ENCODE measurements at regions not wholly inside any gene's neighbourhood (a gene's known extent, or its start where the extent isn't known, plus 50 kb on each side); places are given as distances from the start of the nearest gene placed in this dataset.

- H3K36me3 ChIP-seq (ENCODE audit: control insufficient read depth in 2 of 2, insufficient read depth in 2 of 2, low read length in 1 of 2), result no peaks in the 10 kb centered on the region
- 61% methylated on average over 2 of the region's 2 CpGs for WGBS, 2 donors
- H3K27ac ChIP-seq (ENCODE audit: low read depth in 2 of 2, low read length in 1 of 2), result no peak overlapping the region
- no peak overlapping the region for H3K4me3 ChIP-seq (ENCODE audit: low read depth in 1 of 2, low read length in 2 of 2)
- no peaks in the 10 kb centered on the region for H3K4me1 ChIP-seq (ENCODE audit: control insufficient read depth in 2 of 2, insufficient read depth in 2 of 2, low read length in 1 of 2)
- no peaks in the 10 kb centered on the region for H3K27me3 ChIP-seq (ENCODE audit: control insufficient read depth in 1 of 2, insufficient read depth in 2 of 2, low read length in 2 of 2)
- no peaks in the 10 kb centered on the region for H3K9me3 ChIP-seq (ENCODE audit: control insufficient read depth in 2 of 2, insufficient read depth in 1 of 2, low read depth in 1 of 2, low read length in 1 of 2)
These were observed 304.2 kb downstream of the CDC14C start for GRCh38 chr7:49228426-49229098.

- H3K36me3 ChIP-seq (ENCODE audit: control insufficient read depth in 2 of 2, insufficient read depth in 2 of 2, low read length in 1 of 2), result no peaks in the 10 kb centered on the region
- H3K27ac ChIP-seq (ENCODE audit: low read depth in 2 of 2, low read length in 1 of 2), result no peak overlapping the region
- H3K27me3 ChIP-seq (ENCODE audit: control insufficient read depth in 1 of 2, insufficient read depth in 2 of 2, low read length in 2 of 2), result no peaks in the 10 kb centered on the region
- WGBS, 2 donors, result 66 to 77% methylated on average over 6 of the region's 6 CpGs
- H3K9me3 ChIP-seq (ENCODE audit: control insufficient read depth in 2 of 2, insufficient read depth in 1 of 2, low read depth in 1 of 2, low read length in 1 of 2), result no peaks in the 10 kb centered on the region
- H3K4me3 ChIP-seq (ENCODE audit: low read depth in 1 of 2, low read length in 2 of 2), result no peak overlapping the region
- H3K4me1 ChIP-seq (ENCODE audit: control insufficient read depth in 2 of 2, insufficient read depth in 2 of 2, low read length in 1 of 2), result no peaks in the 10 kb centered on the region
These were observed 304.9 kb downstream of the CDC14C start for GRCh38 chr7:49229246-49229645.

- WGBS, 2 donors, result 33 to 37% methylated on average over 2 of the region's 2 CpGs
- no peaks in the 10 kb centered on the region for H3K36me3 ChIP-seq (ENCODE audit: control insufficient read depth in 2 of 2, insufficient read depth in 2 of 2, low read length in 1 of 2)
- H3K4me1 ChIP-seq (ENCODE audit: control insufficient read depth in 2 of 2, insufficient read depth in 2 of 2, low read length in 1 of 2), result no peaks in the 10 kb centered on the region
- peaks cover 0 to 3% of the 10 kb centered on the region in 2 donors for H3K9me3 ChIP-seq (ENCODE audit: control insufficient read depth in 2 of 2, insufficient read depth in 1 of 2, low read depth in 1 of 2, low read length in 1 of 2)
- no peak overlapping the region for H3K4me3 ChIP-seq (ENCODE audit: low read depth in 1 of 2, low read length in 2 of 2)
- H3K27me3 ChIP-seq (ENCODE audit: control insufficient read depth in 1 of 2, insufficient read depth in 2 of 2, low read length in 2 of 2), result no peaks in the 10 kb centered on the region
- H3K27ac ChIP-seq (ENCODE audit: low read depth in 2 of 2, low read length in 1 of 2), result no peak overlapping the region
These were observed 319.2 kb downstream of the CDC14C start for GRCh38 chr7:49243521-49243920.

GRCh38 chr7:49244543-49244942 lies 320.2 kb downstream of the CDC14C start:
- Histone ChIP-seq H3K36me3 (ENCODE audit: control insufficient read depth in 2 of 2, insufficient read depth in 2 of 2, low read length in 1 of 2) (no peaks in the 10 kb centered on the region), H3K4me3 (ENCODE audit: low read depth in 1 of 2, low read length in 2 of 2) (no peak overlapping the region), H3K4me1 (ENCODE audit: control insufficient read depth in 2 of 2, insufficient read depth in 2 of 2, low read length in 1 of 2) (no peaks in the 10 kb centered on the region), H3K9me3 (ENCODE audit: control insufficient read depth in 2 of 2, insufficient read depth in 1 of 2, low read depth in 1 of 2, low read length in 1 of 2) (peaks cover 0 to 3% of the 10 kb centered on the region in 2 donors), H3K27ac (ENCODE audit: low read depth in 2 of 2, low read length in 1 of 2) (no peak overlapping the region), H3K27me3 (ENCODE audit: control insufficient read depth in 1 of 2, insufficient read depth in 2 of 2, low read length in 2 of 2) (no peaks in the 10 kb centered on the region)
- 23 to 24% methylated on average over 1 of the region's 1 CpG for WGBS, 2 donors

- H3K27me3 ChIP-seq (ENCODE audit: control insufficient read depth in 1 of 2, insufficient read depth in 2 of 2, low read length in 2 of 2), result no peaks in the 10 kb centered on the region
- WGBS, 2 donors, result 51 to 60% methylated on average over 3 of the region's 3 CpGs
- no peak overlapping the region for H3K4me3 ChIP-seq (ENCODE audit: low read depth in 1 of 2, low read length in 2 of 2)
- no peak overlapping the region for H3K27ac ChIP-seq (ENCODE audit: low read depth in 2 of 2, low read length in 1 of 2)
- H3K4me1 ChIP-seq (ENCODE audit: control insufficient read depth in 2 of 2, insufficient read depth in 2 of 2, low read length in 1 of 2), result no peaks in the 10 kb centered on the region
- no peaks in the 10 kb centered on the region for H3K36me3 ChIP-seq (ENCODE audit: control insufficient read depth in 2 of 2, insufficient read depth in 2 of 2, low read length in 1 of 2)
- no peaks in the 10 kb centered on the region for H3K9me3 ChIP-seq (ENCODE audit: control insufficient read depth in 2 of 2, insufficient read depth in 1 of 2, low read depth in 1 of 2, low read length in 1 of 2)
These were observed 320.7 kb downstream of the CDC14C start for GRCh38 chr7:49245062-49245461.

GRCh38 chr7:49247759-49248158 lies 323.4 kb downstream of the CDC14C start:
- Histone ChIP-seq H3K9me3 (ENCODE audit: control insufficient read depth in 2 of 2, insufficient read depth in 1 of 2, low read depth in 1 of 2, low read length in 1 of 2) (no peaks in the 10 kb centered on the region), H3K27ac (ENCODE audit: low read depth in 2 of 2, low read length in 1 of 2) (no peak overlapping the region), H3K27me3 (ENCODE audit: control insufficient read depth in 1 of 2, insufficient read depth in 2 of 2, low read length in 2 of 2) (no peaks in the 10 kb centered on the region), H3K4me1 (ENCODE audit: control insufficient read depth in 2 of 2, insufficient read depth in 2 of 2, low read length in 1 of 2) (no peaks in the 10 kb centered on the region), H3K36me3 (ENCODE audit: control insufficient read depth in 2 of 2, insufficient read depth in 2 of 2, low read length in 1 of 2) (no peaks in the 10 kb centered on the region), H3K4me3 (ENCODE audit: low read depth in 1 of 2, low read length in 2 of 2) (no peak overlapping the region)
- WGBS, 2 donors, result 68 to 73% methylated on average over 3 of the region's 3 CpGs

GRCh38 chr7:49255054-49255453 lies 330.7 kb downstream of the CDC14C start:
- Histone ChIP-seq H3K4me3 (ENCODE audit: low read depth in 1 of 2, low read length in 2 of 2) (no peak overlapping the region), H3K27ac (ENCODE audit: low read depth in 2 of 2, low read length in 1 of 2) (no peak overlapping the region), H3K27me3 (ENCODE audit: control insufficient read depth in 1 of 2, insufficient read depth in 2 of 2, low read length in 2 of 2) (no peaks in the 10 kb centered on the region), H3K9me3 (ENCODE audit: control insufficient read depth in 2 of 2, insufficient read depth in 1 of 2, low read depth in 1 of 2, low read length in 1 of 2) (no peaks in the 10 kb centered on the region), H3K36me3 (ENCODE audit: control insufficient read depth in 2 of 2, insufficient read depth in 2 of 2, low read length in 1 of 2) (no peaks in the 10 kb centered on the region), H3K4me1 (ENCODE audit: control insufficient read depth in 2 of 2, insufficient read depth in 2 of 2, low read length in 1 of 2) (no peaks in the 10 kb centered on the region)
- 58 to 66% methylated on average over 3 of the region's 3 CpGs for WGBS, 2 donors

GRCh38 chr7:49260538-49260937 lies 336.2 kb downstream of the CDC14C start:
- no peaks in the 10 kb centered on the region for H3K27me3 ChIP-seq (ENCODE audit: control insufficient read depth in 1 of 2, insufficient read depth in 2 of 2, low read length in 2 of 2)
- no peak overlapping the region for H3K27ac ChIP-seq (ENCODE audit: low read depth in 2 of 2, low read length in 1 of 2)
- WGBS, 2 donors, result 63 to 87% methylated on average over 2 of the region's 2 CpGs
- H3K9me3 ChIP-seq (ENCODE audit: control insufficient read depth in 2 of 2, insufficient read depth in 1 of 2, low read depth in 1 of 2, low read length in 1 of 2), result no peaks in the 10 kb centered on the region
- H3K4me3 ChIP-seq (ENCODE audit: low read depth in 1 of 2, low read length in 2 of 2), result no peak overlapping the region
- H3K4me1 ChIP-seq (ENCODE audit: control insufficient read depth in 2 of 2, insufficient read depth in 2 of 2, low read length in 1 of 2), result no peaks in the 10 kb centered on the region
- H3K36me3 ChIP-seq (ENCODE audit: control insufficient read depth in 2 of 2, insufficient read depth in 2 of 2, low read length in 1 of 2), result no peaks in the 10 kb centered on the region

GRCh38 chr7:49261928-49262327 lies 337.6 kb downstream of the CDC14C start:
- no peak overlapping the region for H3K27ac ChIP-seq (ENCODE audit: low read depth in 2 of 2, low read length in 1 of 2)
- H3K27me3 ChIP-seq (ENCODE audit: control insufficient read depth in 1 of 2, insufficient read depth in 2 of 2, low read length in 2 of 2), result no peaks in the 10 kb centered on the region
- H3K4me1 ChIP-seq (ENCODE audit: control insufficient read depth in 2 of 2, insufficient read depth in 2 of 2, low read length in 1 of 2), result no peaks in the 10 kb centered on the region
- H3K36me3 ChIP-seq (ENCODE audit: control insufficient read depth in 2 of 2, insufficient read depth in 2 of 2, low read length in 1 of 2), result no peaks in the 10 kb centered on the region
- no peaks in the 10 kb centered on the region for H3K9me3 ChIP-seq (ENCODE audit: control insufficient read depth in 2 of 2, insufficient read depth in 1 of 2, low read depth in 1 of 2, low read length in 1 of 2)
- 86 to 93% methylated on average over 6 of the region's 6 CpGs for whole genome bisulfite sequencing, 2 donors
- H3K4me3 ChIP-seq (ENCODE audit: low read depth in 1 of 2, low read length in 2 of 2), result no peak overlapping the region

- no peaks in the 10 kb centered on the region for H3K9me3 ChIP-seq (ENCODE audit: control insufficient read depth in 2 of 2, insufficient read depth in 1 of 2, low read depth in 1 of 2, low read length in 1 of 2)
- H3K36me3 ChIP-seq (ENCODE audit: control insufficient read depth in 2 of 2, insufficient read depth in 2 of 2, low read length in 1 of 2), result no peaks in the 10 kb centered on the region
- H3K27ac ChIP-seq (ENCODE audit: low read depth in 2 of 2, low read length in 1 of 2), result no peak overlapping the region
- WGBS, 2 donors, result 40 to 66% methylated on average over 3 of the region's 3 CpGs
- H3K27me3 ChIP-seq (ENCODE audit: control insufficient read depth in 1 of 2, insufficient read depth in 2 of 2, low read length in 2 of 2), result no peaks in the 10 kb centered on the region
- no peaks in the 10 kb centered on the region for H3K4me1 ChIP-seq (ENCODE audit: control insufficient read depth in 2 of 2, insufficient read depth in 2 of 2, low read length in 1 of 2)
- no peak overlapping the region for H3K4me3 ChIP-seq (ENCODE audit: low read depth in 1 of 2, low read length in 2 of 2)
These were observed 340.2 kb downstream of the CDC14C start for GRCh38 chr7:49264530-49264929.

Data from esophagus (tissue), 2 donors.